HG03354 (cell line): ENCODE measurements at regions not wholly inside any gene's neighbourhood (a gene's known extent, or its start where the extent isn't known, plus 50 kb on each side); places are given as distances from the start of the nearest gene placed in this dataset.
"Not testable (repeated sequence)": the region's sequence is repeated elsewhere in the genome, so short reads cannot be mapped to it uniquely, and the experiment has no call there.

ENCODE experiments used
- ATAC-seq: cut with Tn5 transposase; IDR thresholded peaks from one replicate; pipeline ENCODE4 v1.9.1; 2021; ENCODE audit warnings: mild to moderate bottlenecking; ENCODE audit not compliant: unreplicated experiment, poor library complexity, severe bottlenecking

DNA sequence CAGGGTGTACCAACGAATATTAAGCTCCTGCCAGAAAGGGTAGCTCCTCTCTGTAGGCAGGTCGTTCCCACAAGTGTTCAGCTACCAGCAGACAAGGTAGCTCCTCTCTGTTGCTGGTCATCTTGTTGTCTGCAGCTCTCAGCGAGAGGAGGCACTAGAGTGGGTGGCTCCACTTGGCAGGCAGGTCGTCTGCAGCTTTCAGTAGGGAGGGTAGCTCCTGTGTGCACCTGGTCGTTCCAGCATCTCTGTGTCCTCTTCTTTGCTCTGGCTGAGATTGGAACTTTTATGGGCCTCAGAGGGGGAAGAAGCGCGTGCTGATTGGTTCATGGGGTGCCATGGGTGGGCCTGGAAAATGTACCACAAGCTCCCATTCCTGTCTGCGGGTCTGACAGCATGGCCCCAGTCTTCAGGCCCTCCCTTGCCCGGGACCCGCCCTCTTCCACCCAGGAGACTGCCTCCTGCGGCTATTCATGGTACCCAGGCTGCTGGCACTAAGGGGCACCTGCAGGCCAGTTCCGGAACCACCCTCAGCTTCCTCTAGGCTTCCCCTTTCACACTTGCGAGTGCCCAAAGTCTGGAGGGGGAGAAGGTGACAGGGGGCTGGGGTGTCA, 63.9 kb upstream of the CACNA2D1 start:
- ATAC-seq: no peak

DNA sequence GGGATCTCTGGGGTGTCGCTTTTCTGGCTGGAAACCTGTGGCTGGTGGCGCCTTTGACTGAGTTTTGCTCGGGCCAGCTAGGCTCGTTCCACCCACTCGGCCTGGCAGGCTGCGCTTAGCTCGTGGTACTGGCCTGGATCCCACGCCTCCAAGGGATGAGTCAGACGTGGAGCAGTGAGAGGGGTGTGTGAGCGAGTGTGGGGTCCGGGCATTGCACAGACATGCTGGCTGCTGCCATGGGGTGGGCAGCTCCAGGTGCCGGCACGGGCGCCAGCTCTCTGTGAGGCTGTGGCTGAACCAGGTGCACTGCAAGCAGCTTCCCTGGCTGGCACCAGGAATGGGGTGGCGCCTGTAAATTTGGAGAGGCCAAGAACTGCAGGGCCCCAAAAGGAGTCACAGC, 63.1 kb upstream of the CACNA2D1 start:
- no peak for ATAC-seq

DNA sequence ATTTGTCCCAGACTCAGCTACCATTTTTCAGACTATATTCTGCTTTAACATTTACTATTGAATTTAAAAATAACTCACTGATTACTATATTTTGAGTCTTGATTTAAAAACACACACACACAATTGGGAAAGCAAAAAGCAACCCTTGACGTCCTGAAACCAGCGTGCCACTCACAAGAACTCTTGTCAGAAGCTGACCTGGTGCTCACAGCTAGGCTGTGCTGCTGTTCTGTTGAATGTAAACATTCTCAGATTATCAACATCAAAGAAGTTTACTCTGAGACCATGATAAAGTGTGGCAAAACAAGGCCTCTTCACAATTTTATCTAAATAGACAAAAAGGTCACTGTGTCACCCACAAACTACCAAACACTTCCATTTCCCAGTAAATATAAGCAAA, 62.6 kb upstream of the CACNA2D1 start:
- ATAC-seq: no peak

DNA sequence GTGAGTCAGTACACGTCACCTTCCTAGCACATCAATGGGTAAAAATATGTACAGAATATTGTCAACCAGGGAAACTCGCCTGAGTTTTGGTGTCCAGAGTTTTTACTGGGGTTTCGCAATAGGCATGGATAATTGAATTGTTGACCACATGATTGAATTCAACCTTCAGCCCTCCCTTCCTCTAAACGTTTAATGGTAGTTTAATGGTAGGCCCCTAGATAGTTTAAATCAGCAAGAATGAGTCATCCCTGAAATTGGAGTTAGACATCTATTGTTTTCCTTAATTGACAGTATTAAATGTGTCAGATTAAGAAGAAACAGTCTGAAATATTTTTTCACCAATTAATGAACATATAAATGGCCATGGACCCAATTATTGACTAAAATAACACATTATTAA, 57.8 kb upstream of the CACNA2D1 start:
- no peak for ATAC-seq

DNA sequence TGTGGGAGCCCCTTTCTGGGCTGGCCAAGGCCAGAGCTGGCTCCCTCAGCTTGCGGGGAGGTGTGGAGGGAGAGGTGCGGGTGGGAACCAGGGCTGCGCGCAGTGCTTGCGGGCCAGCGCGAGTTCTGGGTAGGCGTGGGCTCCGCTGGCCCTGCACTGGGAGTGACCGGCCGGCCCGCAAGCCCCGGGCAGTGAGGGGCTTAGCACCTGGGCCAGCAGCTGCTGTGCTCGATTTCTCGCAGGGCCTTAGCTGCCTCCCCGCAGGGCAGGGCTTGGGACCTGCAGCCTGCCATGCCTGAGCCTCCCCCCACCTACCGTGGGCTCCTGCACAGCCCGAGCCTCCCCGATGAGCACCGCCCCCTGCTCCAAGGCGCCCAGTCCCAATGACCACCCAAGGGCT, 56.0 kb upstream of the CACNA2D1 start:
- not testable (repeated sequence) for ATAC-seq

DNA sequence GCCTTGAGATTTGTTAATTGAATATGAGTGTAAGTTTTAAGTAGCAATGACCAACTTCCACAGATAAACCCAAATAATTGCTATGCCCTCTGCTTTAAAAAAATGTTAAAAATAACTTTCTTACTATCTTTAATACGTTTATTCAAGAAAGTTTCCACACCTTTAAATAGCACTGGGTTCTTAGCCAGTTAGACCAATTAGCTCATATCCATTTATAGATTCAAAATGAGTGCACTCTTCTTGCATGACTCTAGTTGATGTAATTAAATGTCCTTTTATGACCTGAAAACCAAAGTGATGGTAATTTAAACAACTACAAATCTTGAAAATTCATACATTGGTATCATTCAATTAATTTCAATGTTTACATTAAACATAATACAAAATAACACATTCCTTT, 50.8 kb upstream of the CACNA2D1 start:
- no peak for ATAC-seq
